Type B pancreatic cell (in vitro differentiated cells): ENCODE measurements at regions not wholly inside any gene's neighbourhood (a gene's known extent, or its start where the extent isn't known, plus 50 kb on each side); places are given as distances from the start of the nearest gene placed in this dataset.

Experiments
- DNase-seq: peaks from one replicate; pipeline ENCODE4 v3.0.0; 2021; ENCODE audit warnings: mixed read lengths; ENCODE audit not compliant: unreplicated experiment; ENCODE audit errors: extremely low spot score
- H3K27ac Mint-ChIP-seq: 2 replicates; pipeline ENCODE4 v1.8.0; 2021; ENCODE audit warnings: mild to moderate bottlenecking, mixed read lengths
- H3K27me3 Mint-ChIP-seq: 2 replicates; pipeline ENCODE4 v1.8.0; 2021; ENCODE audit warnings: mixed read lengths
- H3K36me3 Mint-ChIP-seq: 2 replicates; pipeline ENCODE4 v1.8.0; 2021; ENCODE audit warnings: mixed read lengths
- H3K4me1 Mint-ChIP-seq: one replicate; pipeline ENCODE4 v1.8.0; 2021; ENCODE audit warnings: mixed read lengths; ENCODE audit not compliant: unreplicated experiment
- H3K4me3 Mint-ChIP-seq: 2 replicates; pipeline ENCODE4 v1.8.0; 2021; ENCODE audit warnings: mild to moderate bottlenecking, mixed read lengths
- H3K9me3 Mint-ChIP-seq: 2 replicates; pipeline ENCODE4 v1.8.0; 2021; ENCODE audit warnings: mixed read lengths
- CTCF ChIP-seq: fragments of 200-600 bp; sonication (generic); conservative IDR thresholded peaks from 2 replicates; pipeline ENCODE4 v1.5.0; 2021; ENCODE audit warnings: antibody characterized with exemption, mild to moderate bottlenecking

- Mint-ChIP-seq H3K4me1 (no peaks in the 10 kb centered on the region), H3K27me3 (no peaks in the 10 kb centered on the region), H3K9me3 (no peaks in the 10 kb centered on the region), H3K4me3 (no peak overlapping the region), H3K36me3 (no peaks in the 10 kb centered on the region), H3K27ac (no peak overlapping the region)
- DNase-seq, result no peak
- TF ChIP-seq CTCF, result no peak
Measured at GRCh38 chr13:23060959-23061358, 119.8 kb upstream of the SGCG start.

- Mint-ChIP-seq H3K36me3 (no peaks in the 10 kb centered on the region), H3K9me3 (peaks cover 18% of the 10 kb centered on the region), H3K27ac (no peak overlapping the region), H3K4me3 (no peak overlapping the region), H3K4me1 (no peaks in the 10 kb centered on the region), H3K27me3 (no peaks in the 10 kb centered on the region)
- TF ChIP-seq CTCF, result no peak
- no peak for DNase-seq
Measured at GRCh38 chr13:23067129-23067528, 113.7 kb upstream of the SGCG start.

GRCh38 chr13:23069566-23069965 lies 111.2 kb upstream of the SGCG start:
- Mint-ChIP-seq H3K4me1 (no peaks in the 10 kb centered on the region), H3K9me3 (peaks cover 18% of the 10 kb centered on the region), H3K4me3 (no peak overlapping the region), H3K36me3 (no peaks in the 10 kb centered on the region), H3K27me3 (no peaks in the 10 kb centered on the region), H3K27ac (no peak overlapping the region)
- no peak for TF ChIP-seq CTCF
- DNase-seq, result no peak

GRCh38 chr13:23074075-23074828 lies 106.5 kb upstream of the SGCG start:
- TF ChIP-seq CTCF, result no peak
- Mint-ChIP-seq H3K36me3 (no peaks in the 10 kb centered on the region), H3K27ac (no peak overlapping the region), H3K9me3 (peaks cover 14% of the 10 kb centered on the region), H3K4me3 (no peak overlapping the region), H3K27me3 (no peaks in the 10 kb centered on the region), H3K4me1 (no peaks in the 10 kb centered on the region)
- no peak for DNase-seq

GRCh38 chr13:23081220-23081619 lies 99.6 kb upstream of the SGCG start:
- no peak for TF ChIP-seq CTCF
- Mint-ChIP-seq H3K27ac (no peak overlapping the region), H3K27me3 (no peaks in the 10 kb centered on the region), H3K9me3 (no peaks in the 10 kb centered on the region), H3K36me3 (no peaks in the 10 kb centered on the region), H3K4me3 (no peak overlapping the region), H3K4me1 (no peaks in the 10 kb centered on the region)
- DNase-seq, result no peak
